Upper lobe of right lung (tissue), 1 donor: ENCODE measurements at regions not wholly inside any gene's neighbourhood (a gene's known extent, or its start where the extent isn't known, plus 50 kb on each side); places are given as distances from the start of the nearest gene placed in this dataset.

ENCODE experiments used
- ATAC-seq: fragments of 200-7000 bp; cut with Tn5 transposase; one replicate; pipeline ENCODE4 v1.9.1; 2020; ENCODE audit warnings: mild to moderate bottlenecking, moderate library complexity
- DNase-seq: peaks from one replicate; pipeline ENCODE4 v3.0.0-alpha.2; 2020
- H3K27ac ChIP-seq: fragments of 200-600 bp; one replicate; pipeline ENCODE4 v1.8.0; 2022
- H3K27me3 ChIP-seq: fragments of 200-600 bp; one replicate; pipeline ENCODE4 v1.8.0; 2022; ENCODE audit warnings: mild to moderate bottlenecking
- H3K36me3 ChIP-seq: fragments of 200-600 bp; one replicate; pipeline ENCODE4 v1.8.0; 2022
- H3K4me1 ChIP-seq: fragments of 200-600 bp; one replicate; pipeline ENCODE4 v1.8.0; 2022
- H3K4me3 ChIP-seq: fragments of 200-600 bp; one replicate; pipeline ENCODE4 v1.8.0; 2022; ENCODE audit warnings: mild to moderate bottlenecking
- H3K9me3 ChIP-seq: fragments of 200-600 bp; one replicate; pipeline ENCODE4 v1.8.0; 2022
- intact Hi-C: fragments of 100-400 bp; cut with DNase I; formaldehyde crosslinking; loops from one replicate; pipeline ENCODE4 v1.11.0; 2022
- TF ChIP-seq, protein P1 (sequence below): fragments of 200-600 bp; IDR thresholded peaks from one replicate; pipeline ENCODE4 v1.8.0; 2022; ENCODE audit warnings: antibody characterized with exemption
- donor health status: DM: no; HTN: yes; CAD: no; lungs with severe emphysema.

DNA sequence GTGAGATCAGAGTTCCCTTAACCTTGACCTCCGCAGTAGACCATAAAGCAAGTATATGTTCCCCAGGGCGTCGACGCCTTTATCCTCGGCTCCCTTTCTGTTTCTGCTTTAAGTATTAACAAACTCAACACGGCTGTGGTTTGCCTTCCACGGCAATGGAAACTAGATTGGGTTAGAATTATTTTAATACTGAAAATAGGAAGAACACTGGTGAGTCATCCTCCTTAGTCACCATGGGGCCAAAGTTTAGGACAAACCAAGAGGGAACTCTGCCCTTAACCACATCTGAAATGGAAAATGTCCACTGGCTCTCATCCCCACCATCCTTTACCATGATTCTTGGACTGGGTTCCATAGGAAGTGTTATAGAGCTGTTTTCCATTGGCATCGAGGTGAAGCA, 386.1 kb downstream of the ACTL7B start:
- no peak overlapping the region for H3K27ac ChIP-seq

DNA sequence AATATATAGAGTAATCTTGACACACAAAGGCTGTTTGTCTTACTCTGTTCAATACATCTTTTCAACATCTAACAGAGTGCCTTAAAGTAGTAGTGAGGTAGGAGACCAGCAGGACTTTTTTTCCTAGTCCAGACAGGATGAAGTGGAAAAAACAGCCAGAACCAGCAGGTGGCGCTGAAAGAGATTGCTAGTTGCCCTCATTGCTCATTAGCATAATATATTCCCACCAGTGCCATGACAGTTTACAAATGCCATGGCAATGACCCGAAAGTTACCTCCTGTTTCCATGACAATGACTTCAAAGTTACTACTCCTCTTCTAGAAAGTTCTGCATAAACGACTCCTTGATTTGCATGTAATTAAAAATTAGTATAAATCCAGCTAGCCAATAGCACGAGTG, 387.4 kb downstream of the ACTL7B start:
- DNase-seq (no peak), ATAC-seq (peak; percentile 60)
- TF ChIP-seq, protein P1, sequence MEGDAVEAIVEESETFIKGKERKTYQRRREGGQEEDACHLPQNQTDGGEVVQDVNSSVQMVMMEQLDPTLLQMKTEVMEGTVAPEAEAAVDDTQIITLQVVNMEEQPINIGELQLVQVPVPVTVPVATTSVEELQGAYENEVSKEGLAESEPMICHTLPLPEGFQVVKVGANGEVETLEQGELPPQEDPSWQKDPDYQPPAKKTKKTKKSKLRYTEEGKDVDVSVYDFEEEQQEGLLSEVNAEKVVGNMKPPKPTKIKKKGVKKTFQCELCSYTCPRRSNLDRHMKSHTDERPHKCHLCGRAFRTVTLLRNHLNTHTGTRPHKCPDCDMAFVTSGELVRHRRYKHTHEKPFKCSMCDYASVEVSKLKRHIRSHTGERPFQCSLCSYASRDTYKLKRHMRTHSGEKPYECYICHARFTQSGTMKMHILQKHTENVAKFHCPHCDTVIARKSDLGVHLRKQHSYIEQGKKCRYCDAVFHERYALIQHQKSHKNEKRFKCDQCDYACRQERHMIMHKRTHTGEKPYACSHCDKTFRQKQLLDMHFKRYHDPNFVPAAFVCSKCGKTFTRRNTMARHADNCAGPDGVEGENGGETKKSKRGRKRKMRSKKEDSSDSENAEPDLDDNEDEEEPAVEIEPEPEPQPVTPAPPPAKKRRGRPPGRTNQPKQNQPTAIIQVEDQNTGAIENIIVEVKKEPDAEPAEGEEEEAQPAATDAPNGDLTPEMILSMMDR = peak; percentile 54
- Histone ChIP-seq H3K4me3 (no peak overlapping the region), H3K4me1 (no peaks in the 10 kb centered on the region), H3K9me3 (no peaks in the 10 kb centered on the region), H3K27ac (no peak overlapping the region), H3K27me3 (no peaks in the 10 kb centered on the region), H3K36me3 (no peaks in the 10 kb centered on the region)
- intact Hi-C loops = no loop called here

More for the DNA sequence above, 386.1 kb downstream of the ACTL7B start:
- Histone ChIP-seq H3K4me1 (no peaks in the 10 kb centered on the region), H3K4me3 (no peak overlapping the region), H3K36me3 (no peaks in the 10 kb centered on the region), H3K27me3 (no peaks in the 10 kb centered on the region), H3K9me3 (no peaks in the 10 kb centered on the region)
- intact Hi-C loops = no loop called here
- TF ChIP-seq, protein P1 = no peak
- DNase-seq = no peak
- peak; percentile 80 for ATAC-seq

DNA sequence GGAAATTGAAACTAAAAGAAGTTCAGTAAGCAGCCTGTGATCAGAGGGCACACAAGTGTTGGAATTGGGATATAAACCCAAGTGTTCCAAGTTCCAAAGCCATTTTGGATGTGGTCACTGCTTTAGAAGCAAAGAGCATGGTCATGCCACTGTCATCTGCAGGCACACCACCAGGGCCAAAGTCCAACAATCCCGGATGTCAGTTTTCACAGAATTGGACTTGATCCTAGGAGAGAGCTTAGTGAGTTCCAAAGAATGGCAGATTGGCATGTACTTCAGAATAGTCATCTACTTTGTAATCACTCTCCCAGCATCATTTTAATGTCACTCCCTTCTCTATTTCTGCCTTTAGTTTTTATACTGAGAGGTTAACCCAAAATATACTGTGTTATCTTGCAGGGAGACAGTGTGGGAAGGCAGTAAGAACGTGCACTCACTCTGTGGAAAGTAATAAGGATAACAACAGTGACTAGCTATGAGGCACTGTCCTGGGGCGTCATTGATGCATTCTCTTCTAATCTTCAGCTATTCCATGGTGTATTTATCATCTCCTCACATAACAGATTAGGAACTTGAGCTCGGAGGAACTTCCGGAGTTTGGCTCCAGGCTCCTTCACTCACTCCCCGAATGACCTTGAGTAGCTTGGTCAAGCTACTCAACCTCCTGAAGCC, 388.0 kb downstream of the ACTL7B start:
- no peak overlapping the region for H3K27ac ChIP-seq
- H3K9me3 ChIP-seq = no peaks in the 10 kb centered on the region
- no peak overlapping the region for H3K4me3 ChIP-seq
- no peak for DNase-seq
- no peak for ATAC-seq
- TF ChIP-seq, protein P1 = no peak
- H3K4me1 ChIP-seq = no peaks in the 10 kb centered on the region
- H3K27me3 ChIP-seq = no peaks in the 10 kb centered on the region
- intact Hi-C loops = no loop called here
- no peaks in the 10 kb centered on the region for H3K36me3 ChIP-seq

DNA sequence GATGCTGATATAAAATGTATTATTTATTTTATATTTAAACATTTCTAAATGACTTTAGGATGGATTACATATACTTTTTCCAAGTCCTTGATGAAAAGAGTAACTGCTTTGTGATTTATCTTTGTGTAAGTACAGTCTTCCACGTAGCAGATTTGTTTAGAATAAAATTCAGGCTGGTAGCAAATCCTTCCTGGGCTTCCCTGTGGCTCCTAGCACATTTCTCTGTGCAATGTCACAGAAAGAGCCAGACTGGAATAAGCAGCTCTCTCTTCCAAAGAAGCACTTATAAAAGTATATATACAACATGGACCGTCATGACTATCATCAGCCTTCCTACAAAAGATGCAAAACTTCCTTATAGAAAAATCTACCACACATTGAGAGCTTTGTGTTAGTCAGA, 388.6 kb downstream of the ACTL7B start:
- ATAC-seq = no peak
- Histone ChIP-seq H3K27ac (no peak overlapping the region), H3K27me3 (no peaks in the 10 kb centered on the region), H3K36me3 (no peaks in the 10 kb centered on the region), H3K4me3 (no peak overlapping the region), H3K4me1 (no peaks in the 10 kb centered on the region), H3K9me3 (no peaks in the 10 kb centered on the region)
- DNase-seq = no peak
- TF ChIP-seq, protein P1 = no peak
- intact Hi-C loops = no loop called here

DNA sequence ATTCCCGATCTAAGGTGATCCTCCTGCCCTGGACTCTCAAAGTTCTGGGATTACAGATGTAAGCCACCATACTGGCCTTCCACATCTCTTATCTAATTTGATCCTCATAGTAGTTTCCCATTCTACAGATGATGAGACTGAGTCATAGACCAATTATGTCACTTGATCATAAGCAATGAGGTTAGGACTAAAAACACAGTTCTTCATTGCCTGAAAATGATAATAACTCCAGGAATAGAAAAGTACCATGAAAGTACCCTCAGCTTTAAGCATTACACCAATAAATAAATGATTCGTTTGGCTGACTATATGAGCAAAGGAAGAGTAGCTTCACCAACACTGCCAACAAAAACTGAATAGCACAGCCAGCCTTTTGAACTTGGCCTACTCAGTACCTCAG, 389.5 kb downstream of the ACTL7B start:
- Histone ChIP-seq H3K27ac (no peak overlapping the region), H3K4me1 (no peaks in the 10 kb centered on the region), H3K9me3 (no peaks in the 10 kb centered on the region), H3K4me3 (no peak overlapping the region), H3K36me3 (no peaks in the 10 kb centered on the region), H3K27me3 (no peaks in the 10 kb centered on the region)
- TF ChIP-seq, protein P1 = no peak
- DNase-seq = no peak
- intact Hi-C loops = no loop called here
- no peak for ATAC-seq
